H1 (cell line): ENCODE measurements at regions not wholly inside any gene's neighbourhood (a gene's known extent, or its start where the extent isn't known, plus 50 kb on each side); places are given as distances from the start of the nearest gene placed in this dataset.

Source experiments
- CHD7 ChIP-seq: fragments of 300-600 bp; sonication (generic); IDR thresholded peaks from 2 replicates; pipeline ENCODE4 v1.7.1; 2012; ENCODE audit warnings: low read length, moderate library complexity, mild to moderate bottlenecking, inconsistent platforms; ENCODE audit not compliant: insufficient replicate concordance
- CREB1 ChIP-seq: IDR thresholded peaks from 2 replicates; pipeline ENCODE4 v1.6.1; 2012; ENCODE audit warnings: inconsistent platforms
- EGR1 ChIP-seq: IDR thresholded peaks from 2 replicates; pipeline ENCODE4 v1.6.1; 2011; ENCODE audit warnings: low read depth, low read length, borderline replicate concordance
- JUN ChIP-seq: IDR thresholded peaks from 2 replicates; pipeline ENCODE4 v1.6.1; 2011; ENCODE audit warnings: low read depth, mild to moderate bottlenecking, improper control_type of control experiment, low read length
- MAX ChIP-seq: IDR thresholded peaks from 2 replicates; pipeline ENCODE4 v1.6.1; 2012; ENCODE audit warnings: inconsistent platforms
- PHF8 ChIP-seq: fragments of 200-600 bp; sonication (generic); conservative IDR thresholded peaks from 2 replicates; pipeline ENCODE4 v1.7.1; 2012; ENCODE audit warnings: low read depth, mild to moderate bottlenecking, inconsistent platforms, low read length, moderate library complexity
- SAP30 ChIP-seq: fragments of 300-600 bp; sonication (generic); IDR thresholded peaks from 2 replicates; pipeline ENCODE4 v1.7.1; 2012; ENCODE audit warnings: low read length, moderate library complexity, mild to moderate bottlenecking, inconsistent platforms; ENCODE audit not compliant: insufficient read depth, insufficient replicate concordance
- SIRT6 ChIP-seq: IDR thresholded peaks from one replicate; pipeline ENCODE4 v1.7.1; 2012; ENCODE audit warnings: low read length, inconsistent platforms
- SP2 ChIP-seq: IDR thresholded peaks from 2 replicates; pipeline ENCODE4 v1.6.1; 2012; ENCODE audit warnings: mild to moderate bottlenecking, low read length, inconsistent platforms
- TCF12 ChIP-seq: IDR thresholded peaks from 2 replicates; pipeline ENCODE4 v1.6.1; 2011; ENCODE audit warnings: low read depth, mild to moderate bottlenecking, low read length

GRCh38 chr6:11858439-11858838, 79.8 kb upstream of the ADTRP start (continued):
- TF ChIP-seq CHD7 (no peak), EGR1 (no peak), JUN (no peak), SIRT6 (no peak), TCF12 (no peak), PHF8 (no peak), CREB1 (no peak), SP2 (no peak), MAX (no peak), SAP30 (no peak)
